Lower lobe of right lung (tissue), 2 donors: ENCODE measurements at regions not wholly inside any gene's neighbourhood (a gene's known extent, or its start where the extent isn't known, plus 50 kb on each side); places are given as distances from the start of the nearest gene placed in this dataset.

Source experiments
- ATAC-seq, 2 donors: fragments of 200-7000 bp; cut with Tn5 transposase; one replicate each; pipeline ENCODE4 v1.9.1; 2020 to 2022; ENCODE audit warnings: mild to moderate bottlenecking in 2 of 2, moderate library complexity in 2 of 2
- DNase-seq: peaks from one replicate; pipeline ENCODE4 v3.0.0-alpha.2; 2020
- H3K27ac ChIP-seq: fragments of 200-600 bp; one replicate; pipeline ENCODE4 v1.8.0; 2022
- H3K27me3 ChIP-seq: fragments of 200-600 bp; one replicate; pipeline ENCODE4 v1.8.0; 2022; ENCODE audit warnings: low read depth
- H3K36me3 ChIP-seq: fragments of 200-600 bp; one replicate; pipeline ENCODE4 v1.8.0; 2022; ENCODE audit warnings: mild to moderate bottlenecking
- H3K4me1 ChIP-seq: fragments of 200-600 bp; one replicate; pipeline ENCODE4 v1.8.0; 2022
- H3K4me3 ChIP-seq: fragments of 200-600 bp; one replicate; pipeline ENCODE4 v1.8.0; 2022; ENCODE audit warnings: mild to moderate bottlenecking
- H3K9me3 ChIP-seq: fragments of 200-600 bp; one replicate; pipeline ENCODE4 v1.8.0; 2022
- CTCF ChIP-seq: fragments of 200-600 bp; IDR thresholded peaks from one replicate; pipeline ENCODE4 v1.8.0; 2022; ENCODE audit warnings: antibody characterized with exemption, mild to moderate bottlenecking
- intact Hi-C: fragments of 100-400 bp; cut with DNase I; formaldehyde crosslinking; loops from one replicate; pipeline ENCODE4 v1.11.0; 2022
- donor health status: DM: no; HTN: yes; CAD: no; lungs with severe emphysema.

DNA sequence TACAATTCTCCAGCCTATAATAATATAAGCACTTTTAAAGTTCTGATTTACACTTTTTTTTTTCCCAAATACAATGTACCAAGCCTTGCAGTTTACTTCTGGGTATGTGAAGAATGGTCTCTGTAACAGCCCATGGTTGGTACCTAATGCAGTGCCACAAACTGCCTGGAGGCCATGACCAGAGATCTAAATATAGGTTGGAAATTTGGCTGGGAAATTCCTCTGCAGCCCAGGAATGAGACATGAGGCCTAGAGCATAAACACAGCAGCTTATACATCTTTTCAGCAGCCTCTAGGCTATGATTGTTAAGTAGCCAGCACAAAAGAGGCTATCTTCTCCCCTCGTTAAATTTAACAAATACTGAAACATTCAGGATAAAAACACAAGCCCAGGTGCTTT is 432.0 kb upstream of the FAM98A start:
- no peak for ATAC-seq
- Histone ChIP-seq H3K9me3 (no peaks in the 10 kb centered on the region), H3K27me3 (no peaks in the 10 kb centered on the region), H3K27ac (no peak overlapping the region), H3K4me3 (no peak overlapping the region), H3K36me3 (no peaks in the 10 kb centered on the region), H3K4me1 (no peaks in the 10 kb centered on the region)
- intact Hi-C loops, result no loop called here
- TF ChIP-seq CTCF, result no peak
- no peak for DNase-seq

DNA sequence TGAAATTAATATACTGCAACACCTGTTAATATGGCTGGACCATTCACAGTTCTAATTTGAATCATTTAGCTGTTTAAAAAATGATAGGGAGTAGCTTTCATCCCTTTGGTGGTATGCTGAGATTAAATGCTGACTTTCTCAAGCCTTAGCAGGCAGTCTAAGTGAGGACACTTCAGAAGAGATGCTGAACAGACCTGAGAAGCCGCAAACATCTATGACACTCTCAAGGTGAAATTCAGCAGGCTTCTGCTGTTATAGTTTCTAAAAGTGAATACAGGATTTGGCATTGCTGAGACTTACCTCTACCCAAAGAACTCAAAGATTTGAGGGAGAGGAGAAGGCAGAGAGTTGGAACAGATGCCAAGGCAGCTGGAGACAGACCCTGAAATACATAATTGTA is 431.2 kb upstream of the FAM98A start:
- Histone ChIP-seq H3K27me3 (no peaks in the 10 kb centered on the region), H3K36me3 (no peaks in the 10 kb centered on the region), H3K27ac (no peak overlapping the region), H3K4me1 (no peaks in the 10 kb centered on the region), H3K9me3 (no peaks in the 10 kb centered on the region), H3K4me3 (no peak overlapping the region)
- no peak for TF ChIP-seq CTCF
- intact Hi-C loops, result no loop called here
- DNase-seq, result no peak
- no peak for ATAC-seq

DNA sequence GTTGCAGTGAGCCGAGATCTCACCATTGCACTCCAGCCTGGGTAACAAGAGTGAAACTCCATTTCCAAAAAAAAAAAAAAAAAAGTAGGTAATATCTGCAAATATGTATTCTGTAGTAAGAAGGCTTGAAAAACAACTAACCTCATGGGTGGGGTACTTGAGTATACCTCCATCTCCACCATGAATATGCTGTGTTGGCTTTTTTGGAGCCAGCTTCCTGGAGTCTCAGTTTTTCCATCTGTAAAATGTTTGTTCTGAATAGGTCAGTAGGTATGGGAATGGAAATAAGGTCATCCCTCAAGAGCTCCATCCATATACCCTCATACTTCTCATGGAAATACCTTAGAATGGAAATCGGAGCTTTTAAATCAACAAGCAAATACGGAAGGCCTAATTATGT is 430.0 kb upstream of the FAM98A start:
- no peaks in the 10 kb centered on the region for H3K27me3 ChIP-seq
- intact Hi-C loops, result no loop called here
- ATAC-seq, result no peak

DNA sequence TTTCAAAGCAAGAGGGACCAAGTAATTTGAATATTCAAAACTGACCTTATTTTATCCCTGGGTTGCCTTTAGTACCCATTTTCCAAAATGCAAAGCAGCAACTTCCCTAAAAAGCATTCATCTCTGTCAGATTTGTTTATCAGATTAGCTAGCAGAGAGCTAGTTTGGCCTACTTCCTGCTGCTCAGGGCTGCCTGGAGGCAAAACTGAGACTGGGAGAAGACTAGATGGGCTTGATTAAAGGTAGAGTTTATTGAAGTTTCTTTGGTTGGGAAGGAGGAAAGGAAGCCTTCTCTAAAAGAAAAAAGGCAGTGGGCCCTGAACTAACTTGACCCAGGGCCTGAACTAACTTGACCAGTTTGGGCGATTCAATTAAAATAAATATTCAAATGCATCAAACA is 426.1 kb upstream of the FAM98A start:
- Histone ChIP-seq H3K4me1 (no peaks in the 10 kb centered on the region), H3K27ac (no peak overlapping the region), H3K36me3 (no peaks in the 10 kb centered on the region), H3K4me3 (no peak overlapping the region), H3K27me3 (no peaks in the 10 kb centered on the region), H3K9me3 (no peaks in the 10 kb centered on the region)
- intact Hi-C loops, result no loop called here
- ATAC-seq, result no peak
- no peak for DNase-seq
- TF ChIP-seq CTCF, result no peak

More for the DNA sequence above, 430.0 kb upstream of the FAM98A start:
- Histone ChIP-seq H3K27ac (no peak overlapping the region), H3K4me3 (no peak overlapping the region), H3K4me1 (no peaks in the 10 kb centered on the region), H3K36me3 (no peaks in the 10 kb centered on the region), H3K9me3 (no peaks in the 10 kb centered on the region)
- no peak for DNase-seq
- TF ChIP-seq CTCF, result no peak

GRCh38 chr2:34012715-34013302 is 413.7 kb upstream of the FAM98A start:
- peak; percentile 78 for TF ChIP-seq CTCF
- H3K36me3 ChIP-seq, result no peaks in the 10 kb centered on the region
- ATAC-seq, result peak; percentile 67 to 72
- H3K27ac ChIP-seq, result no peak overlapping the region
- no peaks in the 10 kb centered on the region for H3K4me1 ChIP-seq
- H3K27me3 ChIP-seq, result no peaks in the 10 kb centered on the region
- intact Hi-C loops, result no loop called here
- DNase-seq, result peak; percentile 53
- H3K9me3 ChIP-seq, result no peaks in the 10 kb centered on the region
- H3K4me3 ChIP-seq, result no peak overlapping the region

DNA sequence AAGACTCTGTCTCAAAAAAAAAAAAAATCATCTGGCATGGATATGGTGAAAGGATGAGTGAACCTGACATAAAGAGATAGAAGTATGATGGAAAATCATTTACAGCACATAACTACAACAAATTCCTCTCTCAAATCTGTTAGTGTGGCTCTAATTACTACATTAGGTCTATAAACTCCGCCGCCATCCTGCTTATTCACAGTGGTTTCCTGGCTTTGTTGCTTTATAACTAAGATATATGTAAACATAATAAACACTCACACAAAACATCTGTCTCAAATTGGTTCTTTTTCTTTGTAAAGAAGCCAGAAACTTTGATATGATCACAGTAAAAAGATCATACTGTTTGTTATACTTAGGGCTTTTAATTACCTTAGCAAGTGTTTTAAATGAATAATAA is 412.6 kb upstream of the FAM98A start:
- Histone ChIP-seq H3K36me3 (no peaks in the 10 kb centered on the region), H3K4me3 (no peak overlapping the region), H3K4me1 (no peaks in the 10 kb centered on the region), H3K27me3 (no peaks in the 10 kb centered on the region), H3K27ac (no peak overlapping the region), H3K9me3 (no peaks in the 10 kb centered on the region)
- ATAC-seq (no peak), DNase-seq (no peak)
- intact Hi-C loops, result no loop called here
- no peak for TF ChIP-seq CTCF
